Neural progenitor cell (in vitro differentiated cells): ENCODE measurements at regions not wholly inside any gene's neighbourhood (a gene's known extent, or its start where the extent isn't known, plus 50 kb on each side); places are given as distances from the start of the nearest gene placed in this dataset.
A peak's percentile ranks its signal among the peaks of the same experiment; 100 is the strongest.

Experiments
- DNase-seq: peaks from one replicate; pipeline ENCODE4 v3.0.0-alpha.2; 2016; ENCODE audit warnings: low spot score
- H2AFZ ChIP-seq: fragments of 200-600 bp; sonication (generic); replicated peaks from 2 replicates; pipeline ENCODE4 v1.6.1; 2016; ENCODE audit warnings: antibody characterized with exemption
- H3F3A ChIP-seq: fragments of 200-600 bp; sonication (generic); 2 replicates; pipeline ENCODE4 v1.6.1; 2016; ENCODE audit warnings: antibody characterized with exemption, low read depth
- H3K27ac ChIP-seq: fragments of 200-600 bp; sonication (generic); 2 replicates; pipeline ENCODE4 v1.5.1; 2016; ENCODE audit warnings: mild to moderate bottlenecking
- H3K27me3 ChIP-seq: fragments of 200-600 bp; sonication (generic); 2 replicates; pipeline ENCODE4 v1.6.1; 2016; ENCODE audit warnings: mild to moderate bottlenecking, moderate library complexity
- H3K36me3 ChIP-seq: fragments of 200-600 bp; sonication (generic); 2 replicates; pipeline ENCODE4 v1.5.1; 2016
- H3K4me1 ChIP-seq: fragments of 200-600 bp; sonication (generic); 2 replicates; pipeline ENCODE4 v1.6.1; 2016; ENCODE audit warnings: mixed run types
- H3K4me2 ChIP-seq: fragments of 200-600 bp; sonication (generic); 2 replicates; pipeline ENCODE4 v1.6.1; 2016
- H3K4me3 ChIP-seq: fragments of 200-600 bp; sonication (generic); 2 replicates; pipeline ENCODE4 v1.5.1; 2016
- H3K79me2 ChIP-seq: fragments of 200-600 bp; sonication (generic); 2 replicates; pipeline ENCODE4 v1.6.1; 2016; ENCODE audit warnings: low read depth
- H3K9ac ChIP-seq: fragments of 200-600 bp; sonication (generic); 2 replicates; pipeline ENCODE4 v1.6.1; 2016
- H3K9me3 ChIP-seq: fragments of 200-600 bp; sonication (generic); 2 replicates; pipeline ENCODE4 v1.5.1; 2016; ENCODE audit warnings: low read depth
- H4K20me1 ChIP-seq: fragments of 200-600 bp; sonication (generic); 2 replicates; pipeline ENCODE4 v1.6.1; 2016; ENCODE audit warnings: low read depth
- H3K27ac Mint-ChIP-seq: 3 replicates; pipeline ENCODE4 v1.8.0; 2021; ENCODE audit warnings: mixed read lengths
- H3K27me3 Mint-ChIP-seq: 2 replicates; pipeline ENCODE4 v1.8.0; 2022; ENCODE audit warnings: low read depth, mild to moderate bottlenecking, inconsistent platforms, moderate library complexity, mixed read lengths; ENCODE audit not compliant: insufficient read depth
- H3K36me3 Mint-ChIP-seq: 3 replicates; pipeline ENCODE4 v1.8.0; 2021; ENCODE audit warnings: mixed read lengths
- H3K4me1 Mint-ChIP-seq: 3 replicates; pipeline ENCODE4 v1.8.0; 2021; ENCODE audit warnings: mixed read lengths
- H3K4me3 Mint-ChIP-seq: 3 replicates; pipeline ENCODE4 v1.8.0; 2021; ENCODE audit warnings: mild to moderate bottlenecking, moderate library complexity, mixed read lengths
- H3K9me3 Mint-ChIP-seq: 3 replicates; pipeline ENCODE4 v1.8.0; 2020; ENCODE audit warnings: mixed read lengths
- EZH2 ChIP-seq: fragments of 200-600 bp; sonication (generic); IDR thresholded peaks from 2 replicates; pipeline ENCODE4 v1.6.1; 2017; ENCODE audit warnings: antibody characterized with exemption, mild to moderate bottlenecking, moderate library complexity
- EZH2phosphoT487 ChIP-seq: fragments of 200-600 bp; sonication (generic); IDR thresholded peaks from 2 replicates; pipeline ENCODE4 v1.6.1; 2017; ENCODE audit warnings: antibody characterized with exemption
- TF ChIP-seq, protein P1 (sequence below): fragments of 200-600 bp; sonication (generic); IDR thresholded peaks from 2 replicates; pipeline ENCODE4 v1.5.1; 2017; ENCODE audit warnings: antibody characterized with exemption, mild to moderate bottlenecking

DNA sequence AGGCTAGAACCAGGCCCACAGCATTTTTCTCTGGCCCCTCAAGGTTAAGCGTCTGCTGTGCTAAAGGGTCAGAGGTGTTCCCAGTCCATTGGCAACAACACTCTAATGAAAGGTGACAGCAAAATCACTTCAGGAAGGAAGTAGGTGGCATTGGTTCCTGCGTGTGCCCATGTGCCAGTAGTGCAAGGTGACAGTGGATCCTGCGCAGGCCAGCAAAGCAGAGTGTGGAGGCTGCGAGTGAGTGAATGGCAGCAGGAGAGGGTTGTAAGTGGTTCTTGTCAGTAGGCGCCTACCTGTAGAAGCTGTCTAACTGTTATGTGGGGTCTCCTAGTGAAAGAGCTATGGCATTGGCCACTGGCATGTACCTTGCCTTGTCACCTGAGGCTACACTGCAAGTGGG lies 898.2 kb upstream of the TYRP1 start:
- Histone ChIP-seq H3K79me2 (no peaks in the 10 kb centered on the region), H3K27ac (no peak overlapping the region), H3K9ac (no peak overlapping the region), H4K20me1 (no peaks in the 10 kb centered on the region), H3K36me3 (no peaks in the 10 kb centered on the region), H3K9me3 (no peaks in the 10 kb centered on the region), H2AFZ (no peak overlapping the region), H3K4me1 (no peaks in the 10 kb centered on the region), H3K27me3 (no peaks in the 10 kb centered on the region), H3F3A (no peaks in the 10 kb centered on the region), H3K4me2 (no peak overlapping the region), H3K4me3 (no peak overlapping the region)
- Mint-ChIP-seq H3K9me3 (no peaks in the 10 kb centered on the region), H3K4me3 (no peak overlapping the region), H3K27ac (no peak overlapping the region), H3K36me3 (no peaks in the 10 kb centered on the region), H3K27me3 (no peaks in the 10 kb centered on the region), H3K4me1 (no peaks in the 10 kb centered on the region)
- DNase-seq, result no peak
- TF ChIP-seq, protein P1, sequence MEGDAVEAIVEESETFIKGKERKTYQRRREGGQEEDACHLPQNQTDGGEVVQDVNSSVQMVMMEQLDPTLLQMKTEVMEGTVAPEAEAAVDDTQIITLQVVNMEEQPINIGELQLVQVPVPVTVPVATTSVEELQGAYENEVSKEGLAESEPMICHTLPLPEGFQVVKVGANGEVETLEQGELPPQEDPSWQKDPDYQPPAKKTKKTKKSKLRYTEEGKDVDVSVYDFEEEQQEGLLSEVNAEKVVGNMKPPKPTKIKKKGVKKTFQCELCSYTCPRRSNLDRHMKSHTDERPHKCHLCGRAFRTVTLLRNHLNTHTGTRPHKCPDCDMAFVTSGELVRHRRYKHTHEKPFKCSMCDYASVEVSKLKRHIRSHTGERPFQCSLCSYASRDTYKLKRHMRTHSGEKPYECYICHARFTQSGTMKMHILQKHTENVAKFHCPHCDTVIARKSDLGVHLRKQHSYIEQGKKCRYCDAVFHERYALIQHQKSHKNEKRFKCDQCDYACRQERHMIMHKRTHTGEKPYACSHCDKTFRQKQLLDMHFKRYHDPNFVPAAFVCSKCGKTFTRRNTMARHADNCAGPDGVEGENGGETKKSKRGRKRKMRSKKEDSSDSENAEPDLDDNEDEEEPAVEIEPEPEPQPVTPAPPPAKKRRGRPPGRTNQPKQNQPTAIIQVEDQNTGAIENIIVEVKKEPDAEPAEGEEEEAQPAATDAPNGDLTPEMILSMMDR, result no peak
- TF ChIP-seq EZH2phosphoT487 (no peak), EZH2 (no peak)

DNA sequence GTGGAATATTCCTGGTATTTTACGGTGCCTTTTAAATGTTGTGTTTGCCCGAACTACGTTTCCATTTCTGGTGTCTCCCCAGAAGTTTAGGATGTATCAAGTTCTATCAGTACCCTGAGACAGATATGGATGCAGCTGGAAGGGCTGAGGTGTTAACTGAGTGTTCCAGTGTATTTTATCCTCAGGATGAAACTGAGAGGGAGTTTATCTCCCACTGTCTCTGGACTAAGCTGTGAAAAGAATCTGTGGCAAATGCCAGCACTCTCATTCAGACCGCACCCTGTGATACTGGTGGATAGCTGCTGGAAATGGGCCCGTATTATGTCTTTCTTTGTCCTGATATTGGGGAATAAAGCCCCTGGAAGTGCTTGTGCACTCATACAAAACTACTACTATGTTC lies 887.2 kb upstream of the TYRP1 start:
- Mint-ChIP-seq H3K27me3 (no peaks in the 10 kb centered on the region), H3K9me3 (no peaks in the 10 kb centered on the region), H3K4me3 (no peak overlapping the region), H3K27ac (no peak overlapping the region), H3K36me3 (no peaks in the 10 kb centered on the region), H3K4me1 (no peaks in the 10 kb centered on the region)
- Histone ChIP-seq H4K20me1 (no peaks in the 10 kb centered on the region), H3K79me2 (no peaks in the 10 kb centered on the region), H3F3A (no peaks in the 10 kb centered on the region), H3K4me2 (no peak overlapping the region), H3K27ac (no peak overlapping the region), H3K9me3 (no peaks in the 10 kb centered on the region), H3K9ac (no peak overlapping the region), H3K4me1 (no peaks in the 10 kb centered on the region), H3K4me3 (no peak overlapping the region), H3K27me3 (no peaks in the 10 kb centered on the region), H3K36me3 (no peaks in the 10 kb centered on the region), H2AFZ (no peak overlapping the region)
- DNase-seq, result no peak
- no peak for TF ChIP-seq EZH2
- no peak for TF ChIP-seq EZH2phosphoT487
- TF ChIP-seq, protein P1, result no peak

DNA sequence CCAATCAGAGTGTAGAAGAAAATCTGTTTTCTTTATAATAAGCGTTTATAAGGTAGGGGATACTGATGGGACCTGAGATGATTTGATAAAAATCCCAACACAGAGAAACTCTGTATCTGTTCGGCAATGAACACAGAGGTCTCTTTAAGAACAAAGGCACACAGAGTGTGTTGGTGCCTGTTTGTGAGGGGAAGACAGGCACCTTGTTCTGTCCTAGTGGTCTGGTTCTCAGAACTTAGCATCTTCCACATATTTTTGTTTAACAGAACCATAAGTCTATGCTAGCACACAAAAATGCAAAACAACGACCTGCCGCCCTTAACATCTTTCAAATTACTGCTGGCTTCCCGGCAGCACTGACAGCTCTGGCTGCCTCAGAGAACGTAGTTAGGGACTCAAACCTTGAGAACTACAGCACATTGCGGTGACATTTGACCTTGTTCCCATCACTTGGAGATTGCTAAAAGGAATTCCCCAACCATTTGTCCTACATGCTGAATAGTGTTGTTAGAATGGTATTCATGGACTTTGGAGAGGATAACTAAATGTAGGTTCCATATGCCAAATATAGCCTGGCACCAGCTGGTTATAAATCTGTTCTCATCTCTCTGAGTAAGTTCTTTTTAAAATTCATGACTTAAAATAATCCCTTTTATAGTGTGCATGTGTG lies 871.7 kb upstream of the TYRP1 start:
- DNase-seq, result peak; percentile 15
- H3K9ac ChIP-seq, result no peak overlapping the region
- no peak overlapping the region for H2AFZ ChIP-seq
- Mint-ChIP-seq H3K9me3 (no peaks in the 10 kb centered on the region), H3K27ac (no peak overlapping the region), H3K27me3 (no peaks in the 10 kb centered on the region), H3K4me1 (peaks cover 9% of the 10 kb centered on the region), H3K36me3 (no peaks in the 10 kb centered on the region), H3K4me3 (no peak overlapping the region)
- no peak overlapping the region for H3K27ac ChIP-seq
- no peak overlapping the region for H3K4me3 ChIP-seq
- no peaks in the 10 kb centered on the region for H3K79me2 ChIP-seq
- H4K20me1 ChIP-seq, result no peaks in the 10 kb centered on the region
- H3F3A ChIP-seq, result no peaks in the 10 kb centered on the region
- no peak overlapping the region for H3K4me2 ChIP-seq
- no peaks in the 10 kb centered on the region for H3K4me1 ChIP-seq
- no peaks in the 10 kb centered on the region for H3K27me3 ChIP-seq
- no peaks in the 10 kb centered on the region for H3K36me3 ChIP-seq
- TF ChIP-seq EZH2phosphoT487 (no peak), EZH2 (no peak)
- TF ChIP-seq, protein P1, result no peak
- H3K9me3 ChIP-seq, result no peaks in the 10 kb centered on the region
